Glutamatergic neuron (in vitro differentiated cells): ENCODE measurements at regions not wholly inside any gene's neighbourhood (a gene's known extent, or its start where the extent isn't known, plus 50 kb on each side); places are given as distances from the start of the nearest gene placed in this dataset.

Source experiments
- DNase-seq: peaks from one replicate; pipeline ENCODE4 v3.0.0; 2022
- H3K27ac Mint-ChIP-seq: one replicate; pipeline ENCODE4 v1.8.0; 2020; ENCODE audit warnings: mild to moderate bottlenecking, mixed read lengths, inconsistent platforms; ENCODE audit not compliant: unreplicated experiment
- H3K27me3 Mint-ChIP-seq: one replicate; pipeline ENCODE4 v1.8.0; 2020; ENCODE audit warnings: mild to moderate bottlenecking, moderate library complexity, mixed read lengths, inconsistent platforms; ENCODE audit not compliant: unreplicated experiment
- H3K36me3 Mint-ChIP-seq: one replicate; pipeline ENCODE4 v1.8.0; 2020; ENCODE audit warnings: mild to moderate bottlenecking, mixed read lengths, inconsistent platforms; ENCODE audit not compliant: unreplicated experiment
- H3K4me1 Mint-ChIP-seq: one replicate; pipeline ENCODE4 v1.8.0; 2020; ENCODE audit warnings: mild to moderate bottlenecking, low read depth, mixed read lengths, inconsistent platforms; ENCODE audit not compliant: unreplicated experiment
- H3K4me3 Mint-ChIP-seq: one replicate; pipeline ENCODE4 v1.8.0; 2020; ENCODE audit warnings: mild to moderate bottlenecking, mixed read lengths, inconsistent platforms; ENCODE audit not compliant: unreplicated experiment
- H3K9me3 Mint-ChIP-seq: one replicate; pipeline ENCODE4 v1.8.0; 2020; ENCODE audit warnings: mild to moderate bottlenecking, moderate library complexity, mixed read lengths, inconsistent platforms; ENCODE audit not compliant: unreplicated experiment
- TF ChIP-seq, protein P1 (sequence below): fragments of 200-600 bp; sonication (generic); IDR thresholded peaks from one replicate; pipeline ENCODE4 v1.5.0; 2021; ENCODE audit not compliant: partially characterized antibody, unreplicated experiment

DNA sequence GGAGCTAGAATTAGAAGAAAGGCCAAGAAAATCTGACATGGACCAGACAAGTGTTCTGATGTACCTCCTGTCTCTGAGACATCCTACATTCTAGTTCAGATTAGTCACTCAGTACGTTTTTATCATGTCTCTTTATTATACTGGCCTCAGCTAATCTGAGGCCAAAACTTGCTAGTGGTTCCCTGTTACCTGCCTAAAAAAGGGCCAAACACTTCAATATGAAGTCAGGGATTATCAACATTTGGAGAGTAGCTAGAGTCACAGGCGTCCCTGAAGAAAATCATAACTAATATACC lies 587.4 kb downstream of the PRELID2 start:
- no peak for DNase-seq
- Mint-ChIP-seq H3K27ac (no peak overlapping the region), H3K27me3 (peaks cover 2% of the 10 kb centered on the region), H3K9me3 (no peaks in the 10 kb centered on the region), H3K4me1 (peaks cover 4% of the 10 kb centered on the region), H3K36me3 (no peaks in the 10 kb centered on the region), H3K4me3 (no peak overlapping the region)
- TF ChIP-seq, protein P1, sequence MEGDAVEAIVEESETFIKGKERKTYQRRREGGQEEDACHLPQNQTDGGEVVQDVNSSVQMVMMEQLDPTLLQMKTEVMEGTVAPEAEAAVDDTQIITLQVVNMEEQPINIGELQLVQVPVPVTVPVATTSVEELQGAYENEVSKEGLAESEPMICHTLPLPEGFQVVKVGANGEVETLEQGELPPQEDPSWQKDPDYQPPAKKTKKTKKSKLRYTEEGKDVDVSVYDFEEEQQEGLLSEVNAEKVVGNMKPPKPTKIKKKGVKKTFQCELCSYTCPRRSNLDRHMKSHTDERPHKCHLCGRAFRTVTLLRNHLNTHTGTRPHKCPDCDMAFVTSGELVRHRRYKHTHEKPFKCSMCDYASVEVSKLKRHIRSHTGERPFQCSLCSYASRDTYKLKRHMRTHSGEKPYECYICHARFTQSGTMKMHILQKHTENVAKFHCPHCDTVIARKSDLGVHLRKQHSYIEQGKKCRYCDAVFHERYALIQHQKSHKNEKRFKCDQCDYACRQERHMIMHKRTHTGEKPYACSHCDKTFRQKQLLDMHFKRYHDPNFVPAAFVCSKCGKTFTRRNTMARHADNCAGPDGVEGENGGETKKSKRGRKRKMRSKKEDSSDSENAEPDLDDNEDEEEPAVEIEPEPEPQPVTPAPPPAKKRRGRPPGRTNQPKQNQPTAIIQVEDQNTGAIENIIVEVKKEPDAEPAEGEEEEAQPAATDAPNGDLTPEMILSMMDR, result no peak

GRCh38 chr5:145246961-145247744 lies 588.0 kb downstream of the PRELID2 start:
- H3K9me3 Mint-ChIP-seq, result no peaks in the 10 kb centered on the region

GRCh38 chr5:145246379-145246778 lies 588.8 kb downstream of the PRELID2 start:
- no peaks in the 10 kb centered on the region for H3K27me3 Mint-ChIP-seq
- TF ChIP-seq, protein P1, result no peak
- DNase-seq, result no peak
- no peak overlapping the region for H3K27ac Mint-ChIP-seq
- H3K4me3 Mint-ChIP-seq, result no peak overlapping the region
- no peaks in the 10 kb centered on the region for H3K36me3 Mint-ChIP-seq
- H3K9me3 Mint-ChIP-seq, result no peaks in the 10 kb centered on the region
- H3K4me1 Mint-ChIP-seq, result peaks cover 4% of the 10 kb centered on the region

More at GRCh38 chr5:145246961-145247744, 588.0 kb downstream of the PRELID2 start:
- H3K4me3 Mint-ChIP-seq, result no peak overlapping the region
- no peak overlapping the region for H3K27ac Mint-ChIP-seq
- DNase-seq, result no peak
- H3K36me3 Mint-ChIP-seq, result no peaks in the 10 kb centered on the region
- peaks cover 2% of the 10 kb centered on the region for H3K27me3 Mint-ChIP-seq
- H3K4me1 Mint-ChIP-seq, result peaks cover 4% of the 10 kb centered on the region
- TF ChIP-seq, protein P1, result no peak

GRCh38 chr5:145245354-145245753 lies 589.8 kb downstream of the PRELID2 start:
- H3K36me3 Mint-ChIP-seq, result no peaks in the 10 kb centered on the region
- DNase-seq, result no peak
- TF ChIP-seq, protein P1, result no peak
- peaks cover 4% of the 10 kb centered on the region for H3K4me1 Mint-ChIP-seq
- no peak overlapping the region for H3K4me3 Mint-ChIP-seq
- H3K27ac Mint-ChIP-seq, result no peak overlapping the region
- H3K9me3 Mint-ChIP-seq, result no peaks in the 10 kb centered on the region
- no peaks in the 10 kb centered on the region for H3K27me3 Mint-ChIP-seq

DNA sequence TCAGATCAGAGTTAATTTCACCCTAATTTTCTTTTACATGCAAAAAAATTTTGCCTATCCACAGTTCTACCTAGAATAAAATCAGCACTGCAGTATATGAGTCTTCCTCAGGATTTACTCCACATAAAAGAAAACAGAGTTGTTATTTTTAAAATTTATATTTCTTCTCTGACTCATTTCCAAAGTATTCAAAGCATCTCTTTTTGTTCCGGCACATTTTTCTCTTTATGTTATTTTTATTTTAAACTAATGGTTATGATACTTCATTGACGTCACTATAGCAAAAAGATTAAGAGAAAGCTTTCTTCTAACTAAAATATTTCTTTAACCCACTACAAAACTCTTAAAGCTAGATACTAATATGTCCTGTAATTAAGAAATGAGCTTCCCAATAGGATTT lies 590.4 kb downstream of the PRELID2 start:
- Mint-ChIP-seq H3K36me3 (no peaks in the 10 kb centered on the region), H3K4me1 (peaks cover 5% of the 10 kb centered on the region), H3K9me3 (no peaks in the 10 kb centered on the region), H3K4me3 (no peak overlapping the region), H3K27me3 (no peaks in the 10 kb centered on the region), H3K27ac (no peak overlapping the region)
- no peak for DNase-seq
- TF ChIP-seq, protein P1, result no peak
